ENCODE measurements at regions not wholly inside any gene's neighbourhood (a gene's known extent, or its start where the extent isn't known, plus 50 kb on each side); places are given as distances from the start of the nearest gene placed in this dataset.
"Not testable (repeated sequence)": the region's sequence is repeated elsewhere in the genome, so short reads cannot be mapped to it uniquely, and the experiment has no call there.

- H3K9me3 Mint-ChIP-seq = peaks cover 21 to 25% of the 10 kb centered on the region in 2 donors
- ATAC-seq, H3K4me1 Mint-ChIP-seq, H3K27me3 Mint-ChIP-seq, DNase-seq, H3K4me3 Mint-ChIP-seq, H3K27ac Mint-ChIP-seq: not testable (repeated sequence)
Measured at GRCh38 chr1:109835645-109836044, 71.9 kb upstream of the EPS8L3 start.

- ATAC-seq = no peak
- Mint-ChIP-seq H3K27ac (no peak overlapping the region), H3K9me3 (peaks cover 21 to 22% of the 10 kb centered on the region in 2 donors), H3K4me3 (no peak overlapping the region), H3K27me3 (no peaks in the 10 kb centered on the region), H3K4me1 (no peaks in the 10 kb centered on the region)
- DNase-seq = no peak
Measured at GRCh38 chr1:109834951-109835350, 71.2 kb upstream of the EPS8L3 start.

GRCh38 chr1:109832945-109833344 is 69.2 kb upstream of the EPS8L3 start:
- Mint-ChIP-seq H3K27ac (no peak overlapping the region), H3K27me3 (no peaks in the 10 kb centered on the region), H3K4me3 (no peak overlapping the region), H3K9me3 (peaks cover 21 to 22% of the 10 kb centered on the region in 2 donors), H3K4me1 (no peaks in the 10 kb centered on the region)
- DNase-seq = no peak
- ATAC-seq = no peak

- H3K27me3 Mint-ChIP-seq = no peaks in the 10 kb centered on the region
- ATAC-seq (no peak), DNase-seq (no peak)
- H3K9me3 Mint-ChIP-seq = peaks cover 13 to 14% of the 10 kb centered on the region in 2 donors
- no peak overlapping the region for H3K4me3 Mint-ChIP-seq
- H3K4me1 Mint-ChIP-seq = peaks cover 16% of the 10 kb centered on the region
- H3K27ac Mint-ChIP-seq = no peak overlapping the region
Measured at GRCh38 chr1:109828756-109829505, 65.2 kb upstream of the EPS8L3 start.

- ATAC-seq (no peak), DNase-seq (no peak)
- Mint-ChIP-seq H3K27ac (no peak overlapping the region), H3K4me3 (no peak overlapping the region), H3K4me1 (peaks cover 25% of the 10 kb centered on the region), H3K27me3 (no peaks in the 10 kb centered on the region), H3K9me3 (peaks cover 10 to 13% of the 10 kb centered on the region in 2 donors)
Measured at GRCh38 chr1:109827986-109828385, 64.3 kb upstream of the EPS8L3 start.

GRCh38 chr1:109827466-109827865 is 63.7 kb upstream of the EPS8L3 start:
- Mint-ChIP-seq H3K27ac (peak overlapping the region in 1 of 2 donors; percentile 27), H3K27me3 (no peaks in the 10 kb centered on the region), H3K4me3 (no peak overlapping the region), H3K4me1 (peaks cover 31% of the 10 kb centered on the region), H3K9me3 (peaks cover 8 to 10% of the 10 kb centered on the region in 2 donors)
- ATAC-seq (no peak), DNase-seq (no peak)

- no peak for DNase-seq
- H3K4me1 Mint-ChIP-seq = peaks cover 36% of the 10 kb centered on the region
- peaks cover 3 to 10% of the 10 kb centered on the region in 2 donors for H3K9me3 Mint-ChIP-seq
- H3K27me3 Mint-ChIP-seq = no peaks in the 10 kb centered on the region
- H3K27ac Mint-ChIP-seq = peak overlapping the region in 1 of 2 donors; percentile 74
- no peak overlapping the region for H3K4me3 Mint-ChIP-seq
- no peak for ATAC-seq
Measured at GRCh38 chr1:109826930-109827349, 63.2 kb upstream of the EPS8L3 start.

GRCh38 chr1:109826446-109826845 is 62.7 kb upstream of the EPS8L3 start:
- peaks cover 0 to 7% of the 10 kb centered on the region in 2 donors for H3K9me3 Mint-ChIP-seq
- H3K4me3 Mint-ChIP-seq = no peak overlapping the region
- ATAC-seq (no peak), DNase-seq (no peak)
- peaks cover 41% of the 10 kb centered on the region for H3K4me1 Mint-ChIP-seq
- no peak overlapping the region for H3K27ac Mint-ChIP-seq
- H3K27me3 Mint-ChIP-seq = no peaks in the 10 kb centered on the region

GRCh38 chr1:109824349-109825115 is 60.8 kb upstream of the EPS8L3 start:
- peak overlapping the region; percentile 3 to 16 for H3K27ac Mint-ChIP-seq

GRCh38 chr1:109823543-109824348 is 60.0 kb upstream of the EPS8L3 start:
- Mint-ChIP-seq H3K27me3 (no peaks in the 10 kb centered on the region), H3K9me3 (no peaks in the 10 kb centered on the region), H3K4me3 (no peak overlapping the region), H3K27ac (peak overlapping the region; percentile 3 to 35), H3K4me1 (peaks cover 49% of the 10 kb centered on the region)
- no peak for ATAC-seq
- DNase-seq = no peak

More at GRCh38 chr1:109824349-109825115, 60.8 kb upstream of the EPS8L3 start:
- Mint-ChIP-seq H3K9me3 (no peaks in the 10 kb centered on the region), H3K4me3 (no peak overlapping the region), H3K27me3 (no peaks in the 10 kb centered on the region), H3K4me1 (peaks cover 49% of the 10 kb centered on the region)
- ATAC-seq = no peak
- DNase-seq = no peak

GRCh38 chr1:109822749-109823542 is 59.2 kb upstream of the EPS8L3 start:
- Mint-ChIP-seq H3K27me3 (no peaks in the 10 kb centered on the region), H3K4me3 (no peak overlapping the region), H3K27ac (no peak overlapping the region), H3K4me1 (peaks cover 49% of the 10 kb centered on the region), H3K9me3 (no peaks in the 10 kb centered on the region)
- ATAC-seq (peak; percentile 37), DNase-seq (no peak)

- no peaks in the 10 kb centered on the region for H3K27me3 Mint-ChIP-seq
- no peaks in the 10 kb centered on the region for H3K9me3 Mint-ChIP-seq
- H3K4me1 Mint-ChIP-seq = peaks cover 49% of the 10 kb centered on the region
- DNase-seq (no peak), ATAC-seq (no peak)
- H3K27ac Mint-ChIP-seq = peak overlapping the region in 1 of 2 donors; percentile 53
- H3K4me3 Mint-ChIP-seq = no peak overlapping the region
Measured at GRCh38 chr1:109821831-109822745, 58.4 kb upstream of the EPS8L3 start.

GRCh38 chr1:109821221-109821669 is 57.5 kb upstream of the EPS8L3 start:
- Mint-ChIP-seq H3K27me3 (no peaks in the 10 kb centered on the region), H3K4me3 (no peak overlapping the region), H3K4me1 (peaks cover 49% of the 10 kb centered on the region), H3K27ac (peak overlapping the region in 1 of 2 donors; percentile 14), H3K9me3 (no peaks in the 10 kb centered on the region)
- ATAC-seq (peak; percentile 59), DNase-seq (peak in 1 of 2 donors; percentile 34)

- H3K27me3 Mint-ChIP-seq = no peaks in the 10 kb centered on the region
- ATAC-seq (no peak), DNase-seq (no peak)
- H3K27ac Mint-ChIP-seq = peak overlapping the region in 1 of 2 donors; percentile 89
- peaks cover 5 to 7% of the 10 kb centered on the region in 2 donors for H3K9me3 Mint-ChIP-seq
- no peak overlapping the region for H3K4me3 Mint-ChIP-seq
- peaks cover 40% of the 10 kb centered on the region for H3K4me1 Mint-ChIP-seq
Measured at GRCh38 chr1:109819906-109820305, 56.2 kb upstream of the EPS8L3 start.

Measured in stimulated activated naive CD8-positive, alpha-beta T cell treated with anti-CD3 and anti-CD28 coated beads, Interleukin-15, amount 100 ng/mL, for 72 hours (primary cell).